Adrenal gland (tissue), 9 donors: ENCODE measurements at regions not wholly inside any gene's neighbourhood (a gene's known extent, or its start where the extent isn't known, plus 50 kb on each side); places are given as distances from the start of the nearest gene placed in this dataset.

Experiments used
- DNase-seq, 7 donors: peaks; one replicate each; pipeline ENCODE4 v3.0.0-alpha.2; 2019 to 2020
- H3K27ac ChIP-seq, 5 donors: fragments of 200-600 bp; sonication (generic) in 4 of 5; 1 replicate in 3 of 5; 2 replicates in 2 of 5; pipeline versions ENCODE4 v1.5.1 to v1.8.0; 2016 to 2020; ENCODE audit warnings: mild to moderate bottlenecking in 1 of 5
- H3K27me3 ChIP-seq: fragments of 200-600 bp; 2 replicates; pipeline ENCODE4 v1.8.0; 2021
- H3K36me3 ChIP-seq, 2 donors: fragments of 200-600 bp; replicated peaks in 1 of 2; 1 replicate in 1 of 2; 2 replicates in 1 of 2; pipeline versions ENCODE4 v1.5.1 to v1.8.0; 2018 to 2022
- H3K4me1 ChIP-seq, 2 donors: fragments of 200-600 bp; replicated peaks in 1 of 2; 1 replicate in 1 of 2; 2 replicates in 1 of 2; pipeline versions ENCODE4 v1.5.1 to v1.8.0; 2018 to 2021
- H3K4me3 ChIP-seq, 4 donors: fragments of 200-600 bp; sonication (generic) in 3 of 4; one replicate each; pipeline ENCODE4 v1.5.1; 2016 to 2018
- H3K9me3 ChIP-seq, 3 donors: fragments of 200-600 bp; sonication (generic) in 1 of 3; replicated peaks in 1 of 3; 1 replicate in 2 of 3; 2 replicates in 1 of 3; pipeline versions ENCODE4 v1.5.1 to v1.8.0; 2016 to 2021
- CTCF ChIP-seq, 6 experiments: fragments of 450-650 bp in 4 of 6; fragments of 200-600 bp in 2 of 6; sonication (generic) in 1 of 6; IDR thresholded peaks; 1 replicate in 5 of 6; 2 replicates in 1 of 6; pipeline versions ENCODE4 v1.5.1 to v1.8.0; 2016 to 2021; ENCODE audit warnings: antibody characterized with exemption in 6 of 6, mild to moderate bottlenecking in 2 of 6, moderate library complexity in 1 of 6
- POLR2A ChIP-seq, 2 donors: fragments of 450-650 bp; IDR thresholded peaks; one replicate each; pipeline ENCODE4 v1.6.1; 2017; ENCODE audit warnings: antibody characterized with exemption in 2 of 2, mild to moderate bottlenecking in 2 of 2, moderate library complexity in 1 of 2
- WGBS, 4 donors: extraction: QIAGEN DNeasy Blood & Tissue Kit in 2 of 4; methylation state at CpG; one replicate each; pipeline versions ENCODE4 v1.1.5 to v1.1.7; 2013 to 2017; 5-methylcytosine and 5-hydroxymethylcytosine counted together
- intact Hi-C, 2 donors: fragments of 100-400 bp; cut with DNase I; formaldehyde crosslinking; loops; one replicate each; pipeline versions ENCODE4 v1.14.1 to v1.15.0; 2022 to 2023
- donor health status: healthy with polysubstance abuse.
- donor health status: Bipolar disorder and iron deficiency.
- donor health status: DM: yes; HTN: yes; CAD: no.
- donor health status: DM: no; HTN: no; CAD: no.
- donor health status: DM: no; HTN: no; CAD: no.

GRCh38 chr5:4969351-4969750, 170.8 kb upstream of the ADAMTS16 start:
- DNase-seq, result no peak
- Histone ChIP-seq H3K27me3 (no peaks in the 10 kb centered on the region), H3K4me1 (no peaks in the 10 kb centered on the region), H3K36me3 (no peaks in the 10 kb centered on the region), H3K4me3 (no peak overlapping the region), H3K9me3 (no peaks in the 10 kb centered on the region), H3K27ac (no peak overlapping the region)
- WGBS, 4 donors, result 78 to 93% (median 84%) methylated on average over 4 of the region's 4 CpGs
- intact Hi-C loops, result no loop called here
- TF ChIP-seq CTCF (IDR thresholded peaks at IDR 0.05), result no peak
- TF ChIP-seq POLR2A (IDR thresholded peaks at IDR 0.05), result no peak

GRCh38 chr5:4970171-4970570, 170.0 kb upstream of the ADAMTS16 start:
- intact Hi-C loops, result no loop called here
- WGBS, 4 donors, result 69 to 82% (median 79%) methylated on average over 4 of the region's 4 CpGs
- no peak for TF ChIP-seq POLR2A (IDR thresholded peaks at IDR 0.05)
- TF ChIP-seq CTCF (IDR thresholded peaks at IDR 0.05), result no peak
- no peak overlapping the region for H3K27ac ChIP-seq
- DNase-seq, result no peak
- no peaks in the 10 kb centered on the region for H3K4me1 ChIP-seq
- no peak overlapping the region for H3K4me3 ChIP-seq
- H3K36me3 ChIP-seq, result no peaks in the 10 kb centered on the region
- no peaks in the 10 kb centered on the region for H3K27me3 ChIP-seq
- H3K9me3 ChIP-seq, result no peaks in the 10 kb centered on the region

- TF ChIP-seq CTCF (IDR thresholded peaks at IDR 0.05), result no peak
- no peak for TF ChIP-seq POLR2A (IDR thresholded peaks at IDR 0.05)
- Histone ChIP-seq H3K4me1 (no peaks in the 10 kb centered on the region), H3K36me3 (no peaks in the 10 kb centered on the region), H3K4me3 (no peak overlapping the region), H3K27ac (no peak overlapping the region), H3K9me3 (no peaks in the 10 kb centered on the region), H3K27me3 (no peaks in the 10 kb centered on the region)
- no peak for DNase-seq
- WGBS, 4 donors, result 55 to 70% (median 64%) methylated on average over 1 of the region's 1 CpG
- intact Hi-C loops, result no loop called here
Measured at GRCh38 chr5:4976902-4977301, 163.2 kb upstream of the ADAMTS16 start.

- no peaks in the 10 kb centered on the region for H3K36me3 ChIP-seq
- no peak overlapping the region for H3K27ac ChIP-seq
- intact Hi-C loops, result no loop called here
- no peaks in the 10 kb centered on the region for H3K4me1 ChIP-seq
- H3K9me3 ChIP-seq, result no peaks in the 10 kb centered on the region
- H3K27me3 ChIP-seq, result no peaks in the 10 kb centered on the region
- no peak for DNase-seq
- TF ChIP-seq CTCF (IDR thresholded peaks at IDR 0.05), result no peak
- TF ChIP-seq POLR2A (IDR thresholded peaks at IDR 0.05), result no peak
- 36 to 50% (median 39%) methylated on average over 4 to 5 of the region's 5 CpGs for WGBS, 4 donors
- no peak overlapping the region for H3K4me3 ChIP-seq
Measured at GRCh38 chr5:4977416-4978110, 162.6 kb upstream of the ADAMTS16 start.
